ENCODE measurements at regions not wholly inside any gene's neighbourhood (a gene's known extent, or its start where the extent isn't known, plus 50 kb on each side); places are given as distances from the start of the nearest gene placed in this dataset.

- Histone ChIP-seq H3K4me1 (ENCODE audit: control insufficient read depth, insufficient read depth, low read length) (no peaks in the 10 kb centered on the region), H3K27me3 (ENCODE audit: control insufficient read depth, insufficient read depth, low read length) (no peaks in the 10 kb centered on the region), H3K4me3 (ENCODE audit: low read depth in 2 of 2, low read length in 2 of 2) (no peak overlapping the region), H3K9me3 (ENCODE audit: control insufficient read depth, insufficient read depth, low read depth, low read length) (no peaks in the 10 kb centered on the region), H3K27ac (ENCODE audit: low read length) (no peak overlapping the region), H3K36me3 (ENCODE audit: control insufficient read depth, insufficient read depth, low read length) (no peaks in the 10 kb centered on the region)
- no TSS peak for BruUV-seq (replicated peaks)
- CTCF ChIA-PET: no interaction called here
- no peak for ATAC-seq
- TF ChIP-seq POLR2AphosphoS5 (IDR thresholded peaks at IDR 0.05; ENCODE audit: low read depth, low read length): no peak
- TF ChIP-seq REST (IDR thresholded peaks at IDR 0.05; ENCODE audit: insufficient read depth in 1 of 2, low read depth in 2 of 2, low read length in 1 of 2): no peak
- no peak for TF ChIP-seq TCF7L2 (IDR thresholded peaks at IDR 0.05; ENCODE audit: low read depth, low read length)
- TF ChIP-seq, protein P1, sequence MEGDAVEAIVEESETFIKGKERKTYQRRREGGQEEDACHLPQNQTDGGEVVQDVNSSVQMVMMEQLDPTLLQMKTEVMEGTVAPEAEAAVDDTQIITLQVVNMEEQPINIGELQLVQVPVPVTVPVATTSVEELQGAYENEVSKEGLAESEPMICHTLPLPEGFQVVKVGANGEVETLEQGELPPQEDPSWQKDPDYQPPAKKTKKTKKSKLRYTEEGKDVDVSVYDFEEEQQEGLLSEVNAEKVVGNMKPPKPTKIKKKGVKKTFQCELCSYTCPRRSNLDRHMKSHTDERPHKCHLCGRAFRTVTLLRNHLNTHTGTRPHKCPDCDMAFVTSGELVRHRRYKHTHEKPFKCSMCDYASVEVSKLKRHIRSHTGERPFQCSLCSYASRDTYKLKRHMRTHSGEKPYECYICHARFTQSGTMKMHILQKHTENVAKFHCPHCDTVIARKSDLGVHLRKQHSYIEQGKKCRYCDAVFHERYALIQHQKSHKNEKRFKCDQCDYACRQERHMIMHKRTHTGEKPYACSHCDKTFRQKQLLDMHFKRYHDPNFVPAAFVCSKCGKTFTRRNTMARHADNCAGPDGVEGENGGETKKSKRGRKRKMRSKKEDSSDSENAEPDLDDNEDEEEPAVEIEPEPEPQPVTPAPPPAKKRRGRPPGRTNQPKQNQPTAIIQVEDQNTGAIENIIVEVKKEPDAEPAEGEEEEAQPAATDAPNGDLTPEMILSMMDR (IDR thresholded peaks at IDR 0.05): no peak
- no peak for TF ChIP-seq SIN3A (IDR thresholded peaks at IDR 0.05; ENCODE audit: borderline replicate concordance, insufficient read depth, low read depth, low read length)
- POLR2A ChIA-PET: no interaction called here
- DNase-seq (ENCODE audit: low read depth, low spot score): no peak
- intact Hi-C loops (cut with micrococcal nuclease; ENCODE audit: unreplicated experiment): no loop called here
- in situ Hi-C loops (cut with HindIII; ENCODE audit: low pct_unique_long_range_greater_than_20kb, low sequenced_read_pairs): no loop called here
Measured at GRCh38 chr12:24293549-24293948, 344.1 kb upstream of the SOX5 start.

DNA sequence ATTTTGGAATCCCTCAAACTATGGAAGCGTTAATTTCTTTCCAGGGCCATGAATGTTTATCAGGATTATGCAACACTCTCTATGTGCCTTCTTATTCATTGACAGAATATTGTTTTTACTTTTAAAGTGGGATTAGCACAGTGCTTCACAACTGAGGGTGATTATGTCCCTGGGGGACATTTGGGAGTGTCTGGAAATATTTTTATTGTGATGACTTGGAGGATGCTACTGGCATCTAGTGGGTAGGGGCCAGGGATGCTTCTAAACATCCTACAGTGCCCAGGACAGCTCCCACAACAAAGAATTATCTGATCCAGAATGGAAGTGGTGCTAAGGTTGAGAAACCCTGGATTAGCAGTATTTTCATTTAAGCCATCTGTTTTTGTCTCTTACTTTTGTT is 338.5 kb upstream of the SOX5 start:
- BruUV-seq (replicated peaks): no TSS peak
- H3K27me3 ChIP-seq (ENCODE audit: control insufficient read depth, insufficient read depth, low read length): no peaks in the 10 kb centered on the region
- no peaks in the 10 kb centered on the region for H3K9me3 ChIP-seq (ENCODE audit: control insufficient read depth, insufficient read depth, low read depth, low read length)
- TF ChIP-seq SIN3A (IDR thresholded peaks at IDR 0.05; ENCODE audit: borderline replicate concordance, insufficient read depth, low read depth, low read length): no peak
- TF ChIP-seq POLR2AphosphoS5 (IDR thresholded peaks at IDR 0.05; ENCODE audit: low read depth, low read length): no peak
- no peak for TF ChIP-seq TCF7L2 (IDR thresholded peaks at IDR 0.05; ENCODE audit: low read depth, low read length)
- TF ChIP-seq, protein P1 (IDR thresholded peaks at IDR 0.05): no peak
- TF ChIP-seq REST (IDR thresholded peaks at IDR 0.05; ENCODE audit: insufficient read depth in 1 of 2, low read depth in 2 of 2, low read length in 1 of 2): no peak
- H3K4me1 ChIP-seq (ENCODE audit: control insufficient read depth, insufficient read depth, low read length): no peaks in the 10 kb centered on the region
- ATAC-seq: no peak
- no peak for DNase-seq (ENCODE audit: low read depth, low spot score)
- in situ Hi-C loops (cut with HindIII; ENCODE audit: low pct_unique_long_range_greater_than_20kb, low sequenced_read_pairs): no loop called here
- H3K36me3 ChIP-seq (ENCODE audit: control insufficient read depth, insufficient read depth, low read length): no peaks in the 10 kb centered on the region; the same call in 1 of the 2 replicates
- no peak overlapping the region for H3K27ac ChIP-seq (ENCODE audit: low read length)
- CTCF ChIA-PET: no interaction called here
- no peak overlapping the region for H3K4me3 ChIP-seq (ENCODE audit: low read depth in 2 of 2, low read length in 2 of 2)
- POLR2A ChIA-PET: no interaction called here
- intact Hi-C loops (cut with micrococcal nuclease; ENCODE audit: unreplicated experiment): no loop called here

All from Panc1 (cell line).